CD4-positive, alpha-beta T cell (primary cell): ENCODE measurements at regions not wholly inside any gene's neighbourhood (a gene's known extent, or its start where the extent isn't known, plus 50 kb on each side); places are given as distances from the start of the nearest gene placed in this dataset.

Experiments used
- ATAC-seq: fragments of 200-7000 bp; cut with Tn5 transposase; one replicate; pipeline ENCODE4 v1.10.0; 2022; ENCODE audit warnings: mild to moderate bottlenecking; ENCODE audit not compliant: poor library complexity
- CTCF ChIA-PET: fragments of 350-600 bp; sonication (Branson Sonifier 250); formaldehyde crosslinking; loops from one replicate; lab custom pipeline; 2021; ENCODE audit warnings: antibody characterized with exemption, inconsistent platforms; lab: Charles Lee
- POLR2A ChIA-PET: fragments of 350-600 bp; sonication (Branson Sonifier 250); formaldehyde crosslinking; loops from one replicate; lab custom pipeline; 2021; ENCODE audit warnings: antibody characterized with exemption, inconsistent platforms; lab: Charles Lee
- DNase-seq, 14 experiments: peaks; one replicate each; pipeline ENCODE4 v3.0.0-alpha.2; 2013 to 2020; ENCODE audit warnings: mixed read lengths in 2 of 14
- H3K27ac ChIP-seq, 2 donors: one replicate each; pipeline versions ENCODE4 v1.5.1 to v1.7.0; 2013; ENCODE audit warnings: low read length in 2 of 2, low read depth in 1 of 2, mild to moderate bottlenecking in 1 of 2
- H3K27me3 ChIP-seq, 2 experiments: 1 replicate in 1 of 2; 2 replicates in 1 of 2; pipeline versions ENCODE4 v1.6.1 to v1.7.0; 2013; ENCODE audit warnings: low read length in 2 of 2, control low read depth in 1 of 2, mild to moderate bottlenecking in 1 of 2, moderate library complexity in 1 of 2; ENCODE audit not compliant: insufficient read depth in 2 of 2, control insufficient read depth in 1 of 2
- H3K36me3 ChIP-seq: one replicate; pipeline ENCODE4 v1.6.1; 2013; ENCODE audit warnings: low read length, control low read depth; ENCODE audit not compliant: insufficient read depth
- H3K4me1 ChIP-seq: one replicate; pipeline ENCODE4 v1.6.1; 2013; ENCODE audit warnings: low read length, control low read depth; ENCODE audit not compliant: insufficient read depth
- H3K4me3 ChIP-seq: one replicate; pipeline ENCODE4 v1.5.1; 2013; ENCODE audit warnings: mild to moderate bottlenecking, low read length, moderate library complexity
- H3K9me3 ChIP-seq, 2 experiments: 1 replicate in 1 of 2; 2 replicates in 1 of 2; pipeline versions ENCODE4 v1.6.1 to v1.7.0; 2013; ENCODE audit warnings: low read length in 2 of 2, mild to moderate bottlenecking in 2 of 2, control low read depth in 1 of 2, moderate library complexity in 1 of 2; ENCODE audit not compliant: control insufficient read depth in 1 of 2, insufficient read depth in 1 of 2
- H3K27ac Mint-ChIP-seq: one replicate; pipeline ENCODE4 v1.8.0; 2020; ENCODE audit warnings: mixed read lengths
- H3K27me3 Mint-ChIP-seq: one replicate; pipeline ENCODE4 v1.8.0; 2021; ENCODE audit warnings: mixed read lengths
- H3K36me3 Mint-ChIP-seq: one replicate; pipeline ENCODE4 v1.8.0; 2021; ENCODE audit warnings: low read depth, mixed read lengths
- H3K4me1 Mint-ChIP-seq: one replicate; pipeline ENCODE4 v1.8.0; 2021; ENCODE audit warnings: low read depth, mixed read lengths
- H3K4me3 Mint-ChIP-seq: one replicate; pipeline ENCODE4 v1.8.0; 2020; ENCODE audit warnings: mild to moderate bottlenecking, mixed read lengths
- H3K9me3 Mint-ChIP-seq: one replicate; pipeline ENCODE4 v1.8.0; 2020; ENCODE audit warnings: mixed read lengths
- CTCF ChIP-seq: fragments of 200-600 bp; IDR thresholded peaks from one replicate; pipeline ENCODE4 v1.8.0; 2022; ENCODE audit warnings: antibody characterized with exemption, mild to moderate bottlenecking
- intact Hi-C, 2 experiments: fragments of 100-400 bp; cut with DNase I in 1 of 2; cut with micrococcal nuclease in 1 of 2; formaldehyde crosslinking; loops; one replicate each; pipeline versions ENCODE4 v1.15.1 to v1.9.0; 2023 to 2025; cut with DNase I, micrococcal nuclease

- H3K4me3 ChIP-seq: no peak overlapping the region
- H3K4me1 ChIP-seq: no peaks in the 10 kb centered on the region
- ChIA-PET CTCF (no interaction called here), POLR2A (no interaction called here)
- H3K36me3 Mint-ChIP-seq: no peaks in the 10 kb centered on the region
- ATAC-seq (no peak), DNase-seq (no peak)
- no peak overlapping the region for H3K27ac ChIP-seq
- H3K27ac Mint-ChIP-seq: no peak overlapping the region
- H3K9me3 ChIP-seq: no peaks in the 10 kb centered on the region
- H3K27me3 Mint-ChIP-seq: peaks cover 10% of the 10 kb centered on the region
- H3K36me3 ChIP-seq: no peaks in the 10 kb centered on the region
- H3K4me3 Mint-ChIP-seq: no peak overlapping the region
- no peak for TF ChIP-seq CTCF
- no peaks in the 10 kb centered on the region for H3K27me3 ChIP-seq
- H3K4me1 Mint-ChIP-seq: no peaks in the 10 kb centered on the region
- intact Hi-C loops: no loop called here
- H3K9me3 Mint-ChIP-seq: no peaks in the 10 kb centered on the region
These were observed 278.9 kb upstream of the ATP11B start for GRCh38 chr3:182514236-182514964.

- H3K27ac Mint-ChIP-seq: no peak overlapping the region
These were observed 276.5 kb upstream of the ATP11B start for GRCh38 chr3:182516597-182517336.

GRCh38 chr3:182519569-182519968 is 273.7 kb upstream of the ATP11B start:
- Histone ChIP-seq H3K27me3 (no peaks in the 10 kb centered on the region), H3K36me3 (no peaks in the 10 kb centered on the region), H3K27ac (no peak overlapping the region), H3K4me3 (no peak overlapping the region), H3K9me3 (no peaks in the 10 kb centered on the region), H3K4me1 (no peaks in the 10 kb centered on the region)
- H3K9me3 Mint-ChIP-seq: no peaks in the 10 kb centered on the region
- CTCF ChIA-PET: interaction anchor here (1.3 kb wide), 1 partner anchor 12 kb away, joined by 3 read pairs; no protein-coding TSS in a partner anchor
- no peaks in the 10 kb centered on the region for H3K36me3 Mint-ChIP-seq
- no peak overlapping the region for H3K4me3 Mint-ChIP-seq
- no peaks in the 10 kb centered on the region for H3K4me1 Mint-ChIP-seq
- H3K27me3 Mint-ChIP-seq: no peaks in the 10 kb centered on the region
- POLR2A ChIA-PET: no interaction called here
- intact Hi-C loops: no loop called here
- no peak for TF ChIP-seq CTCF
- DNase-seq (no peak), ATAC-seq (no peak)
- H3K27ac Mint-ChIP-seq: no peak overlapping the region

More at GRCh38 chr3:182516597-182517336, 276.5 kb upstream of the ATP11B start:
- ChIA-PET POLR2A (no interaction called here), CTCF (no interaction called here)
- DNase-seq (no peak), ATAC-seq (no peak)
- no peak overlapping the region for H3K27ac ChIP-seq
- Mint-ChIP-seq H3K9me3 (no peaks in the 10 kb centered on the region), H3K4me3 (no peak overlapping the region), H3K27me3 (no peaks in the 10 kb centered on the region), H3K4me1 (no peaks in the 10 kb centered on the region), H3K36me3 (no peaks in the 10 kb centered on the region)
- no peak overlapping the region for H3K4me3 ChIP-seq
- TF ChIP-seq CTCF: no peak
- H3K4me1 ChIP-seq: no peaks in the 10 kb centered on the region
- H3K9me3 ChIP-seq: no peaks in the 10 kb centered on the region
- intact Hi-C loops: no loop called here
- H3K27me3 ChIP-seq: no peaks in the 10 kb centered on the region
- H3K36me3 ChIP-seq: no peaks in the 10 kb centered on the region
